Endothelial cell of umbilical vein (primary cell): ENCODE measurements at regions not wholly inside any gene's neighbourhood (a gene's known extent, or its start where the extent isn't known, plus 50 kb on each side); places are given as distances from the start of the nearest gene placed in this dataset.

Source experiments
- EZH2 ChIP-seq: IDR thresholded peaks from 2 replicates; pipeline ENCODE4 v1.6.1; 2012; ENCODE audit warnings: borderline replicate concordance, low read depth, mild to moderate bottlenecking, moderate library complexity, low read length, inconsistent platforms; ENCODE audit not compliant: severe bottlenecking
- FOS ChIP-seq: IDR thresholded peaks from 2 replicates; pipeline ENCODE4 v1.6.1; 2011; ENCODE audit warnings: mild to moderate bottlenecking, low read length, moderate library complexity, borderline replicate concordance; ENCODE audit not compliant: insufficient read depth
- GATA2 ChIP-seq: IDR thresholded peaks from 2 replicates; pipeline ENCODE4 v1.7.0; 2011; ENCODE audit warnings: low read depth, mild to moderate bottlenecking, moderate library complexity, mixed read lengths, low read length; ENCODE audit not compliant: insufficient read length, insufficient read depth
- JUN ChIP-seq: IDR thresholded peaks from 2 replicates; pipeline ENCODE4 v1.6.1; 2011; ENCODE audit warnings: borderline replicate concordance, low read depth; ENCODE audit not compliant: insufficient read length, insufficient read depth
- MYC ChIP-seq: IDR thresholded peaks from one replicate; pipeline ENCODE4 v1.6.1; 2011; ENCODE audit warnings: mild to moderate bottlenecking, low read depth, low read length
- POLR2A ChIP-seq: IDR thresholded peaks from 2 replicates; pipeline ENCODE4 v1.6.1; 2012; ENCODE audit warnings: low read depth, mild to moderate bottlenecking, control low read depth, low read length
- POLR2AphosphoS5 ChIP-seq: IDR thresholded peaks from 2 replicates; pipeline ENCODE4 v1.6.1; 2012; ENCODE audit warnings: low read depth, mild to moderate bottlenecking, control low read depth, low read length, moderate library complexity; ENCODE audit not compliant: insufficient read depth
- TF ChIP-seq, protein P1 (sequence below), 2 donors: IDR thresholded peaks; 1 replicate in 1 of 2; 2 replicates in 1 of 2; pipeline ENCODE4 v1.5.1; 2011; ENCODE audit warnings: low read length in 2 of 2, mild to moderate bottlenecking in 2 of 2, moderate library complexity in 2 of 2, control low read depth in 1 of 2, inconsistent platforms in 1 of 2, low read depth in 1 of 2; ENCODE audit not compliant: insufficient read depth in 1 of 2; ENCODE audit errors: extremely low read depth in 1 of 2
- TF ChIP-seq, protein P2 (sequence below): IDR thresholded peaks from 2 replicates; pipeline ENCODE4 v1.6.1; 2011; ENCODE audit not compliant: insufficient read depth, insufficient read length

DNA sequence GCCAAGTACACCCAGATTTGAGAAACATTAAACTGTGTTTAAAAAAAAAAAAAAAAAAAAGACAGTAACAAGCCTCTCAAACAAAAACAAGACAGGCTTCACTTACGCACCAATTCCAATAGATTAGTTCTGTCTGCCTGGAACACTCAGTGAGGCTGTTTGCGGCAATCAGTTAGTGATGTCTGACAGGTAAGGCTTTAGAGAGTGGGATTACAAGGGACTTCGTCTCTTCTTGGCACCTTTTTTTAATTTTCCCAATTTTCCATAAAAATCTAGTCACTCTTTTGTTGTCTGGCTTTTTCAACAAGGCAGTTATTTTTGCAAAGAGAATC is 79.6 kb downstream of the NCOR2 start:
- TF ChIP-seq, protein P1, sequence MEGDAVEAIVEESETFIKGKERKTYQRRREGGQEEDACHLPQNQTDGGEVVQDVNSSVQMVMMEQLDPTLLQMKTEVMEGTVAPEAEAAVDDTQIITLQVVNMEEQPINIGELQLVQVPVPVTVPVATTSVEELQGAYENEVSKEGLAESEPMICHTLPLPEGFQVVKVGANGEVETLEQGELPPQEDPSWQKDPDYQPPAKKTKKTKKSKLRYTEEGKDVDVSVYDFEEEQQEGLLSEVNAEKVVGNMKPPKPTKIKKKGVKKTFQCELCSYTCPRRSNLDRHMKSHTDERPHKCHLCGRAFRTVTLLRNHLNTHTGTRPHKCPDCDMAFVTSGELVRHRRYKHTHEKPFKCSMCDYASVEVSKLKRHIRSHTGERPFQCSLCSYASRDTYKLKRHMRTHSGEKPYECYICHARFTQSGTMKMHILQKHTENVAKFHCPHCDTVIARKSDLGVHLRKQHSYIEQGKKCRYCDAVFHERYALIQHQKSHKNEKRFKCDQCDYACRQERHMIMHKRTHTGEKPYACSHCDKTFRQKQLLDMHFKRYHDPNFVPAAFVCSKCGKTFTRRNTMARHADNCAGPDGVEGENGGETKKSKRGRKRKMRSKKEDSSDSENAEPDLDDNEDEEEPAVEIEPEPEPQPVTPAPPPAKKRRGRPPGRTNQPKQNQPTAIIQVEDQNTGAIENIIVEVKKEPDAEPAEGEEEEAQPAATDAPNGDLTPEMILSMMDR (IDR thresholded peaks at IDR 0.05; ENCODE audit: extremely low read depth in 1 of 2, insufficient read depth in 1 of 2, low read depth in 1 of 2, low read length in 2 of 2): no peak
- TF ChIP-seq MYC (no peak), POLR2A (no peak), JUN (no peak), EZH2 (no peak), FOS (no peak), POLR2AphosphoS5 (no peak), GATA2 (no peak)
- TF ChIP-seq, protein P2, sequence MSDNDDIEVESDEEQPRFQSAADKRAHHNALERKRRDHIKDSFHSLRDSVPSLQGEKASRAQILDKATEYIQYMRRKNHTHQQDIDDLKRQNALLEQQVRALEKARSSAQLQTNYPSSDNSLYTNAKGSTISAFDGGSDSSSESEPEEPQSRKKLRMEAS: no peak
